Activated T-helper 2 cell treated with anti-CD3 and anti-CD28 coated beads, Interferon-gamma antibody, Interleukin-2, Interleukin-4, amounts not matched to agents 10 μg/mL and 5 μg/mL and 100 μg/mL, durations not matched to agents 14 hours and 24 hours and 36 hours (primary cell): ENCODE measurements at regions not wholly inside any gene's neighbourhood (a gene's known extent, or its start where the extent isn't known, plus 50 kb on each side); places are given as distances from the start of the nearest gene placed in this dataset.

Experiments
- DNase-seq: peaks from one replicate; pipeline ENCODE4 v3.0.0; 2021; ENCODE audit warnings: low spot score
- H3K27ac Mint-ChIP-seq: one replicate; pipeline ENCODE4 v1.8.0; 2021; ENCODE audit warnings: mixed read lengths
- H3K27me3 Mint-ChIP-seq: one replicate; pipeline ENCODE4 v1.8.0; 2021; ENCODE audit warnings: low read depth, mixed read lengths
- H3K36me3 Mint-ChIP-seq: one replicate; pipeline ENCODE4 v1.8.0; 2021; ENCODE audit warnings: low read depth, mixed read lengths
- H3K4me1 Mint-ChIP-seq: one replicate; pipeline ENCODE4 v1.8.0; 2021; ENCODE audit warnings: low read depth, mixed read lengths
- H3K4me3 Mint-ChIP-seq: one replicate; pipeline ENCODE4 v1.8.0; 2021; ENCODE audit warnings: low read depth, mild to moderate bottlenecking, moderate library complexity, mixed read lengths
- H3K9me3 Mint-ChIP-seq: one replicate; pipeline ENCODE4 v1.8.0; 2021; ENCODE audit warnings: mixed read lengths
- intact Hi-C: fragments of 100-400 bp; cut with micrococcal nuclease; formaldehyde crosslinking; loops from one replicate; pipeline ENCODE4 v1.15.1; 2023

DNA sequence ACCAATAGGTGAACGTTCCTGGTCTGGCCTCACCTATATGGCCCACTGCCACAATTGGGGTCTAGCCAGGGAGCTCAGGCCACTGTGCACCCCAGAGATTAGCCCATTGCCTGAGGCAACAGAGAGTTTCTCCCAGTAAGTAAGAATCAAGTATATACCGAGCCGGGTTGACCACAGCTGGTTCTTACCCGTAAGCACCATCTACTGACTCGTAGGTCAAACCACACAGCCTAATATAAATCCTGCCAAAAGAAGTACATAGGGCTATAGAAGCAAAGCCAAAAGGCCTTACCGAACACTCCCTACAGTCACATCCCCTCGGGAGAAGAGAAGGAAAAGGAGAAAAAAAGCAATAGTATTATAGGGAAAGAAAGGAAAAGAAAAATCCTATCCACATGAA is 463.6 kb upstream of the GJE1 start:
- H3K9me3 Mint-ChIP-seq: no peaks in the 10 kb centered on the region
- no peaks in the 10 kb centered on the region for H3K4me1 Mint-ChIP-seq
- H3K4me3 Mint-ChIP-seq: no peak overlapping the region
- no peak overlapping the region for H3K27ac Mint-ChIP-seq
- no peaks in the 10 kb centered on the region for H3K27me3 Mint-ChIP-seq
- no peaks in the 10 kb centered on the region for H3K36me3 Mint-ChIP-seq
- no peak for DNase-seq
- intact Hi-C loops: no loop called here

DNA sequence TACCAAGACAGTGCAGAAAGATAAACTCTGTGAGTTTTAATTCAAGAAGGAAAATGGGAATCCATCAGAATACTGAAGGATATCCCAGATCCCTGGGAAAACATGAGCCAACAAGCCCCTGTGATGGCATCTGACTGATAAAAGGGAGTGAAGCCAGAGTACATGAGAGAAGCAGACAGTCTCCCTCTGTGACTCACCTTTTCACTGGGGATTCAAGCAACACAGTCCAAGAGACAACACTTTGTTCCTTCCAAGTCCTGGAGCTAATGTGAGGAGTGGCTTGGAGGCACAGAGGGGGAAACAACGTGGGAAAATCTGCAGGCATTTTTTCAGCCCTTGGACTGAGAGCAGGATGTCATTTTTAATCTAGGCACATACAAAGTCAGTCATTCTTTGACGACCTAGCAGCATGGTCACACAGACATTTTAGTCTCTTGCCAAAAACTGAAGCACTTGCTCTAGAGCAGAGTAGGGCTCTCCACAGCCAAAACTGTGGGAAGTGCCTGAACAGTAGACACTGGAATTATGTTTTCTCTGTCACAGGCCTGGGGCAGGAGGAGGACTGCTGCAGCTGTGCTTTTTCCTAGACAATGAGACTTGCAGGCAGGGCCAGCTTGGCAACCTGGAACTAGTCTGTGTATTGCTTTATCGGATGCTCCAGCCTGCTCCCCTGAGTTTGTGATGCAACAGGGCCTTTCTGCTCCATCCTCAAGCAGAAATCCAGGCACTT is 465.0 kb upstream of the GJE1 start:
- no peaks in the 10 kb centered on the region for H3K36me3 Mint-ChIP-seq
- DNase-seq: no peak
- H3K9me3 Mint-ChIP-seq: no peaks in the 10 kb centered on the region
- H3K27me3 Mint-ChIP-seq: no peaks in the 10 kb centered on the region
- no peaks in the 10 kb centered on the region for H3K4me1 Mint-ChIP-seq
- H3K4me3 Mint-ChIP-seq: no peak overlapping the region
- intact Hi-C loops: no loop called here
- H3K27ac Mint-ChIP-seq: no peak overlapping the region

DNA sequence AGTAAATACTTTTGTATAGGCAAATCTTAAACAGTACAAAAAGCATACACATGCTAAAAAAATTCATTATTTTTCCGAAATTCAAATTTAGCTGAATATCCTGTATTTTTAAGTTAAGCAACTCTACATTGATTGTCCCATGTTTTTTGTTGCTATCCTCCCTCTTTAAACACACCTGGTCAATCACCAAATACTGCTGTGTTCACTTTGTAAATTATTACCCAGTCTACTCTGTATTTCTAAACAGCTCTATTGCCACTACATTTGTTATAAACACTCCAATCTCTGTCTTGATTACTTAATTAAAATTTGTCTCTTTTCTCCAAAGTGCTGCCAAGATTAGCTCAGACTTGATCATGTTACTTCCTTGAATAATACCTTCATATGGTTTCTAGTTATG is 466.5 kb upstream of the GJE1 start:
- Mint-ChIP-seq H3K4me3 (no peak overlapping the region), H3K9me3 (no peaks in the 10 kb centered on the region), H3K27me3 (no peaks in the 10 kb centered on the region), H3K36me3 (no peaks in the 10 kb centered on the region), H3K4me1 (no peaks in the 10 kb centered on the region), H3K27ac (no peak overlapping the region)
- intact Hi-C loops: no loop called here
- no peak for DNase-seq

- intact Hi-C loops: no loop called here
- no peaks in the 10 kb centered on the region for H3K27me3 Mint-ChIP-seq
- H3K4me3 Mint-ChIP-seq: no peak overlapping the region
- no peak overlapping the region for H3K27ac Mint-ChIP-seq
- H3K4me1 Mint-ChIP-seq: no peaks in the 10 kb centered on the region
- H3K36me3 Mint-ChIP-seq: no peaks in the 10 kb centered on the region
- no peak for DNase-seq
- no peaks in the 10 kb centered on the region for H3K9me3 Mint-ChIP-seq
Measured at GRCh38 chr6:141664744-141665143, 468.0 kb upstream of the GJE1 start.

GRCh38 chr6:141659582-141659981 is 473.1 kb upstream of the GJE1 start:
- Mint-ChIP-seq H3K27ac (no peak overlapping the region), H3K4me1 (no peaks in the 10 kb centered on the region), H3K27me3 (no peaks in the 10 kb centered on the region), H3K36me3 (no peaks in the 10 kb centered on the region), H3K4me3 (no peak overlapping the region), H3K9me3 (no peaks in the 10 kb centered on the region)
- intact Hi-C loops: no loop called here
- DNase-seq: no peak

GRCh38 chr6:141658696-141659095 is 474.0 kb upstream of the GJE1 start:
- intact Hi-C loops: no loop called here
- Mint-ChIP-seq H3K4me3 (no peak overlapping the region), H3K27me3 (no peaks in the 10 kb centered on the region), H3K27ac (no peak overlapping the region), H3K36me3 (no peaks in the 10 kb centered on the region), H3K9me3 (no peaks in the 10 kb centered on the region), H3K4me1 (no peaks in the 10 kb centered on the region)
- DNase-seq: no peak

- Mint-ChIP-seq H3K9me3 (no peaks in the 10 kb centered on the region), H3K27ac (no peak overlapping the region), H3K27me3 (no peaks in the 10 kb centered on the region), H3K36me3 (no peaks in the 10 kb centered on the region), H3K4me3 (no peak overlapping the region), H3K4me1 (no peaks in the 10 kb centered on the region)
- no peak for DNase-seq
- intact Hi-C loops: no loop called here
Measured at GRCh38 chr6:141657812-141658211, 474.9 kb upstream of the GJE1 start.

GRCh38 chr6:141653590-141653989 is 479.1 kb upstream of the GJE1 start:
- H3K9me3 Mint-ChIP-seq: no peaks in the 10 kb centered on the region
- H3K4me1 Mint-ChIP-seq: no peaks in the 10 kb centered on the region
- DNase-seq: no peak
- no peaks in the 10 kb centered on the region for H3K36me3 Mint-ChIP-seq
- H3K27ac Mint-ChIP-seq: no peak overlapping the region
- intact Hi-C loops: no loop called here
- H3K4me3 Mint-ChIP-seq: no peak overlapping the region
- no peaks in the 10 kb centered on the region for H3K27me3 Mint-ChIP-seq

- H3K4me1 Mint-ChIP-seq: no peaks in the 10 kb centered on the region
- H3K36me3 Mint-ChIP-seq: no peaks in the 10 kb centered on the region
- no peaks in the 10 kb centered on the region for H3K9me3 Mint-ChIP-seq
- H3K4me3 Mint-ChIP-seq: no peak overlapping the region
- DNase-seq: no peak
- H3K27me3 Mint-ChIP-seq: no peaks in the 10 kb centered on the region
- H3K27ac Mint-ChIP-seq: no peak overlapping the region
- intact Hi-C loops: no loop called here
Measured at GRCh38 chr6:141641951-141642350, 490.8 kb upstream of the GJE1 start.

DNA sequence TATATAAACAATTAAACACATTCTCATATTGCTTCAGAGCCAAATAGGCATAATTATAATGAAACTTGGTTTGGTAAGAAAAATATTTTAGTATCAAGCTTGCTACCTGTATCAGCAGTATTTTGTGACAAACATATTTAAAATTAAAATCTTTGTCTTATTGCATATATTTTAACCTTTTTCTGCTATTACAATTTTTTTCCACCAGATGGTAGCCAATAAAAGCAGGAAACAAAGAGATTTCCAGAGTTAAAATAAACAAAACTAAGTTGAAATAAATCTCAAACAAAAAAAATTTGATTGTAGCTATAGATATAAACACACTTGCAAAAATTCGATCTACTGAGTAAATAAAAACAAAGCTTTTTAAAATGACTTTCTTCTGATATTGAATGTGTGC is 491.3 kb upstream of the GJE1 start:
- no peaks in the 10 kb centered on the region for H3K27me3 Mint-ChIP-seq
- no peak overlapping the region for H3K27ac Mint-ChIP-seq
- H3K4me1 Mint-ChIP-seq: no peaks in the 10 kb centered on the region
- no peak overlapping the region for H3K4me3 Mint-ChIP-seq
- H3K36me3 Mint-ChIP-seq: no peaks in the 10 kb centered on the region
- no peaks in the 10 kb centered on the region for H3K9me3 Mint-ChIP-seq
- intact Hi-C loops: no loop called here
- DNase-seq: no peak

- no peak overlapping the region for H3K4me3 Mint-ChIP-seq
- H3K4me1 Mint-ChIP-seq: no peaks in the 10 kb centered on the region
- no peak for DNase-seq
- no peaks in the 10 kb centered on the region for H3K9me3 Mint-ChIP-seq
- no peaks in the 10 kb centered on the region for H3K36me3 Mint-ChIP-seq
- no peaks in the 10 kb centered on the region for H3K27me3 Mint-ChIP-seq
- intact Hi-C loops: no loop called here
- H3K27ac Mint-ChIP-seq: no peak overlapping the region
Measured at GRCh38 chr6:141635621-141636020, 497.1 kb upstream of the GJE1 start.

DNA sequence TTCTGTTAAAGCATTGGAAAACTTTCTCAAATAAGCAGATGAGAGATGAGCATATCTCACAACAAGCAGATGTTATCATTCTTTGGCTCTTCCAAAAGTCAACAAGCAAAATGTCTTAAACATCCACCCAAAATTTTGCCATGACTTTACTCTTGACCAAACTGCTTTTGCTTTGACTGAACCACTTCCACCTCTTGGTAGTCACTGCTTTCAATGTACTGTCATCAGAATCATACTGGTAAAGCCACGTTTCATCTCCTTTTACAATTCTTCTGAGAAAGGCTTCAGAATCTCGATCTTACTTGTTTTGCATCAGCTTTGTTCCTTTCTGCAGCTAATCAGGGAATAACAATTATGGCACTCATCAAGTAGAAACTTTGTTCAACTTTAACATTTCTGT is 498.5 kb upstream of the GJE1 start:
- no peak for DNase-seq
- intact Hi-C loops: no loop called here
- Mint-ChIP-seq H3K4me1 (no peaks in the 10 kb centered on the region), H3K27ac (no peak overlapping the region), H3K9me3 (no peaks in the 10 kb centered on the region), H3K27me3 (no peaks in the 10 kb centered on the region), H3K4me3 (no peak overlapping the region), H3K36me3 (no peaks in the 10 kb centered on the region)

GRCh38 chr6:141624301-141624700 is 508.4 kb upstream of the GJE1 start:
- DNase-seq: no peak
- no peak overlapping the region for H3K27ac Mint-ChIP-seq

DNA sequence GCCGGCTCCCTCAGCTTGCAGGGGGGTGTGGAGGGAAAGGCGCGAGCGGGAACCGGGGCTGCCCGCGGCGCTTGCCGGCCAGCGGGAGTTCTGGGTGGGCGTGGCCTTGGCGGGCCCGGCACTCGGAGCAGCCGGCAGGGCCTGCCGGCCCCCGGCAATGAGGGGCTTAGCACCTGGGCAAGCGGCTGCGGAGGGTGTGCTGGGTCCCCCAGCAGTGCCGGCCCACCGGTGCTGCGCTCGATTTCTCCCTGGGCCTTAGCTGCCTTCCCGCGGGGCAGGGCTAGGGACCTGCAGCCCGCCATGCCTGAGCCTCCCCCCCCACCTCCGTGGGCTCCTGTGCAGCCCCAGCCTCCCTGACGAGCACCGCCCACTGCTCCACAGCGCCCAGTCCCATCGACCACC is 514.5 kb upstream of the GJE1 start:
- Mint-ChIP-seq H3K9me3 (no peaks in the 10 kb centered on the region), H3K27me3 (no peaks in the 10 kb centered on the region), H3K36me3 (no peaks in the 10 kb centered on the region), H3K27ac (no peak overlapping the region), H3K4me1 (no peaks in the 10 kb centered on the region), H3K4me3 (no peak overlapping the region)
- intact Hi-C loops: no loop called here
- DNase-seq: no peak

More at GRCh38 chr6:141624301-141624700, 508.4 kb upstream of the GJE1 start:
- H3K4me3 Mint-ChIP-seq: no peak overlapping the region
- H3K36me3 Mint-ChIP-seq: no peaks in the 10 kb centered on the region
- no peaks in the 10 kb centered on the region for H3K9me3 Mint-ChIP-seq
- no peaks in the 10 kb centered on the region for H3K4me1 Mint-ChIP-seq
- intact Hi-C loops: no loop called here
- H3K27me3 Mint-ChIP-seq: no peaks in the 10 kb centered on the region
